UCSD-AML1 (cell line): ENCODE measurements at regions not wholly inside any gene's neighbourhood (a gene's known extent, or its start where the extent isn't known, plus 50 kb on each side); places are given as distances from the start of the nearest gene placed in this dataset.

Experiments used
- DNase-seq: peaks from one replicate; lab custom pipeline; 2025; ENCODE audit not compliant: unreplicated experiment; lab: John Stamatoyannopoulos, UW

- no peak for DNase-seq
These were observed 119.4 kb upstream of the PLEKHA5 start for GRCh38 chr12:19010087-19010486.

- DNase-seq: no peak
These were observed 118.8 kb upstream of the PLEKHA5 start for GRCh38 chr12:19010726-19011125.

- no peak for DNase-seq
These were observed 116.6 kb upstream of the PLEKHA5 start for GRCh38 chr12:19012965-19013364.

GRCh38 chr12:19014240-19014639, 115.3 kb upstream of the PLEKHA5 start:
- DNase-seq: no peak

DNA sequence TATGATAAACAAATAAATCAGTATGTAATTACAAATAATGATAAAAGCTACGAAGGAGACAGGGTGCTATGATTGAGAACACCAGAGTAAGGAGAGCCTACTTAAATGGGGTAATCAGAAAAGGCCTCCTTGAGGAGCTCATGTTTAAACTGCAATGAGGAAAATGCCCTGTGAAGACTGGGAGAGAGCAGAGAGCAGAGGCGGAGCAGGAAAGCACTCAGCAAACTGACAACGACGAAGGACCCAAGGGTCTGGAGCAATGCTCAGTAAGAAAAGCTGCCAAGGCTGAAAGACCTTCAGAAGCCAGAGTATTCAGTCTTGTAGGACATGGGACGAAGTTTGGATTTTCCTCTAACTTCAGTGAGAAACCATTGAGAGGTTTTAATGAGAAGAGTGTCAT, 114.2 kb upstream of the PLEKHA5 start:
- no peak for DNase-seq

DNA sequence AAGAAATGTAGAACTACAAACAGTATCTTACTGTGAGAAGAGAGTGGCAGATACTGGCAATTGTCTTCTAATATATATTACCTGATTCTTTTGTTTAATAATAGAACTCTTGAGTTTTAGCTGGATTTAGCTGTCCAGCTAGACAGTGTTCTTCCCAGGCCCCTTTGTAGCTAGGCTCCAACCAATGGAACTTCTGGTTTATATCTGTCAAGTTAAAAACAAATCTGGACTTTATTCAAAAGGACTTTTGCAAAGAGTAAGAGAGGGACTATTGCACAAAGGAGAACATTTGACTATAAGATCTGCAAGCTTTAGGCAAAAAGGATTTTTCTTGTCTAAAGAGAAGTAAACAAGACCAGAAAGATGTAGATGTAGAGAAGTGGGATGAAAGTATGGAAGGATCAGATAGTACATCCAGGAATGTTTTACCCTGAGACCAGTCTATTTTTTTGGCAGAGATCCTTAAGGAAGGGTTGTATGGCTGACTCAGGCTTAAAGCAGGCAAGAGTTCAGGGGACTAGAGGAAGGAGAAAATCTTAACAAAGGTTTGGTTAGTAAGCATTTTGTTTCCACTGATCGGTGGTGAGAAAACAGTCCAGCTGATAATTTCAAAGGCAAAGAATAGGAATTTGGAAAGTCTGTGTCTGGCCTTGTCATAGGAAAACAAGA, 111.1 kb upstream of the PLEKHA5 start:
- no peak for DNase-seq

- DNase-seq: no peak
These were observed 108.3 kb upstream of the PLEKHA5 start for GRCh38 chr12:19021240-19021639.

DNA sequence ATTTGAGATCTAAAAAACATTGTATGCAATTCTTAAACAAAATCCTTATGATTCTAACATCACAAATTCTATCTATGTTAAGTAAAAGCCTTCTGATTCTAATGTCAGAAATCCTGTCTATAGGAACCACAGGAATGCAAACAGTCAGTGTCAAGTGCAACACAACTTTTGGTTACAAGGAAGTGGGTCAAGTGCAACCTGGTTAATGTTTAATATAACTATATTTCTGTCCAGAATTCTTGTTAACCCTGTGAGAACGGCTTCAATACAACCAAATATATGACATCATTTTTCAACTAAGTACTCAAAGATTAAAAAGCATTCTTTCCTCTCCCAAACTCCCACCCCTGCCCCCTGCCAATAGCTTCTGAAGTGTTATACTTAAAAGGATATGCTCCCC, 107.9 kb upstream of the PLEKHA5 start:
- no peak for DNase-seq

DNA sequence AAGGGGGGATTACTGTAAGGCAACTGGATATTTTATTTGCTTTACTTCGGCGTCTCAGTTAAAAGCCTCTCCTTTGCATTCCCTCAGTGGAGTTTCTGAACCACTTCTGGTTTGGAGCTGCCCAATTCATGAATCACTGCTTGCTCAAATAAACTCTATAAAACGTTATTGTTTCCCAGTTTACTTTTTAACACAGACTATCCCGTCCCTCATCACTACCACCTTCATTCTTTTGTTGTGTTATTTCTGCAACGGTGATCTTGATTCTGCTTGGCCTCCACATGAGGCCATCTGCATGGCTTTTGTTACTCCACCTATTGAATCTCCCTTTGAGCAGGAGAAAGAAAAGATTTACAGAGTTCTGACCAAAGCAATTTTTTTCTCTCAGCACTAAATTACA, 104.0 kb upstream of the PLEKHA5 start:
- DNase-seq: no peak

- DNase-seq: no peak
These were observed 103.5 kb upstream of the PLEKHA5 start for GRCh38 chr12:19026034-19026433.

- DNase-seq: no peak
These were observed 102.7 kb upstream of the PLEKHA5 start for GRCh38 chr12:19026614-19027488.

DNA sequence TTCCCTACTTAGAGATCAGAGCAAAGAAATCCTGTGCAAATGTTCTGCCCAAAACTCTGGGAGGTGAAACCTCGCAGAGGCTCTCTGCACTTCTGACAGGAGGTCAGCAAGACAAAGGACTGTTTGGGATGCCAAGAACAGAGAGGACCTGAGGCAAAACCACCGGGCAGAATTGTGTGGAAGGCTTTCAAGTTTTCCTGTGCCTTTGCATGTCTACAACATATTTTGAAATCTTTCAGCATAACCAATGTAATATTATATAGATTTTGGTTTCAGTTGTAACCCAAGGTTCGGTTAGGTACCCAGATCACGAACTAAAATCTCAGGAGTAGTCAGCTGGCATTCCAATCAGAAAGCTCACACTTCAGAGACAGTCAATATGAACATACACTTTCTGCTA, 99.4 kb upstream of the PLEKHA5 start:
- DNase-seq: no peak

DNA sequence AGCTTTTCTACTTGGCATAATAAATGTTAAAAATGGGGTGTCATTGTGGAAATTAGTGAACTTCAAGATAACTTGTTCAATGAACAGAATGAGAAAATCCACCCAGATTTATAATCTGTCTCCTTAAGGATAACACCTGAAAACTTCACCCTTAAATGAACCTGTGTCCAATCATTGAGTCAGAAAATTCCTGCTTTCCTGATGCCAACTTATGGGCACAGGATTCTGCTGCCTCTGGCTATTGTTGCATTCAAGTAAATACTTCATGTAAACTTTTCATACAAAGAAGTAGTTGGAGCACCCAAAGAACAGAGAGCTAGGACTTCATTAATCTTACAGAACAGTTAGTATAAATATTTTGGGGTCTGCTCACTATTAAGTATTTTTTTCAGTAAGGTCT, 98.9 kb upstream of the PLEKHA5 start:
- DNase-seq: no peak

GRCh38 chr12:19031032-19031431, 98.5 kb upstream of the PLEKHA5 start:
- no peak for DNase-seq

GRCh38 chr12:19032826-19033225, 96.7 kb upstream of the PLEKHA5 start:
- DNase-seq: no peak

- no peak for DNase-seq
These were observed 96.3 kb upstream of the PLEKHA5 start for GRCh38 chr12:19033244-19033643.

DNA sequence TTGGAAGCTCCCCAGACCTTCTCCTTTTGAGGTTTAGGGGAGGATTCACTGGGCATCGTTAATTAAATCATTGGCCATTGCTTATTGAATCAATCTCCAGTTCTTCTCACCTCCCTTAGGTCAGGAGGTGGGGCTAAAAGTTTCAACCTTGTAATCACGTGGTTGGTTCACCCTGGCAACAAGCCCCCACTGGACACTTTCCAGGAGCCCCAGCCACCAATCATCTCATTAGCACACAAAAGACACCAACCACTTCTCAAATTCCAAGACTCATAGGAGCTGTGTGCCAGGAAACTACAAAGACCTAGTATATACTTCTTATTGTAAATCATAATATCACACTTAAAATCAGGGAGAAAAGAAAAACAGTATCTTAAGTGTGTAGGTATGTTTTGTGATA, 94.6 kb upstream of the PLEKHA5 start:
- DNase-seq: no peak

DNA sequence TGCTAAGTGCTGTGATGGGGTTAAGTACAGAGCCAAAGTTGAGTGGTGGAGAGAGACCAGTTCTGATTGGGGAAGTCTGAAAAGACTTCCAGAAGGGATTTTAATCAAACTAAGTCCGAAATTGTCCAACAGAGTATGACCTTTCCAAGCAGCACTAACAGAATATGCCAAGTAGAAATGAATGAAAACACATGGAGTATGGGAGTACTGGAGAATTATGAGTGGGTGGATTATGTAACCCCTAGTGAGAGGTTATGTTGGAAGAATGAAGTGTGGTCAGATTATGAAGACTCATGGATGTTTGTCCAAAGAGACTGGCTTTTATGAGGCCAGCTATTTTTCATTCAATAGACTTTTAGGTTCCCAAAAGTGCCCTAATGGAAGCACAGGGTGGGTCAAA, 94.0 kb upstream of the PLEKHA5 start:
- DNase-seq: no peak

- DNase-seq: no peak
These were observed 92.7 kb upstream of the PLEKHA5 start for GRCh38 chr12:19036673-19037357.

- DNase-seq: no peak
These were observed 91.3 kb upstream of the PLEKHA5 start for GRCh38 chr12:19038209-19038608.

GRCh38 chr12:19039515-19039914, 90.0 kb upstream of the PLEKHA5 start:
- no peak for DNase-seq

GRCh38 chr12:19042221-19042620, 87.3 kb upstream of the PLEKHA5 start:
- DNase-seq: no peak
